Panc1 (cell line): ENCODE measurements at regions not wholly inside any gene's neighbourhood (a gene's known extent, or its start where the extent isn't known, plus 50 kb on each side); places are given as distances from the start of the nearest gene placed in this dataset.

ENCODE experiments used
- CTCF ChIP-seq: fragments of 450-650 bp; IDR thresholded peaks from 2 replicates; pipeline ENCODE4 v1.5.1; 2017; ENCODE audit warnings: mild to moderate bottlenecking
- POLR2AphosphoS5 ChIP-seq: IDR thresholded peaks from 2 replicates; pipeline ENCODE4 v1.6.1; 2012; ENCODE audit warnings: mild to moderate bottlenecking, low read depth, low read length, moderate library complexity
- REST ChIP-seq, 2 experiments: IDR thresholded peaks; 2 replicates each; pipeline ENCODE4 v1.6.1; 2011 to 2012; ENCODE audit warnings: low read depth in 2 of 2, control low read depth in 1 of 2, low read length in 1 of 2, mild to moderate bottlenecking in 1 of 2, moderate library complexity in 1 of 2; ENCODE audit not compliant: insufficient read depth in 1 of 2
- SIN3A ChIP-seq: IDR thresholded peaks from 2 replicates; pipeline ENCODE4 v1.6.1; 2012; ENCODE audit warnings: low read depth, mild to moderate bottlenecking, low read length, moderate library complexity, borderline replicate concordance; ENCODE audit not compliant: insufficient read depth

GRCh38 chr12:75756771-75757170, 245.4 kb upstream of the KRR1 start:
- TF ChIP-seq POLR2AphosphoS5, result no peak
- TF ChIP-seq SIN3A, result no peak
- TF ChIP-seq CTCF, result no peak
- no peak for TF ChIP-seq REST (IDR thresholded peaks at IDR 0.05; ENCODE audit: insufficient read depth in 1 of 2, low read depth in 2 of 2, low read length in 1 of 2)
